Endothelial cell of umbilical vein (primary cell): ENCODE measurements at regions not wholly inside any gene's neighbourhood (a gene's known extent, or its start where the extent isn't known, plus 50 kb on each side); places are given as distances from the start of the nearest gene placed in this dataset.

Experiments
- EZH2 ChIP-seq: IDR thresholded peaks from 2 replicates; pipeline ENCODE4 v1.6.1; 2012; ENCODE audit warnings: borderline replicate concordance, low read depth, mild to moderate bottlenecking, moderate library complexity, low read length, inconsistent platforms; ENCODE audit not compliant: severe bottlenecking
- GATA2 ChIP-seq: IDR thresholded peaks from 2 replicates; pipeline ENCODE4 v1.7.0; 2011; ENCODE audit warnings: low read depth, mild to moderate bottlenecking, moderate library complexity, mixed read lengths, low read length; ENCODE audit not compliant: insufficient read length, insufficient read depth
- JUN ChIP-seq: IDR thresholded peaks from 2 replicates; pipeline ENCODE4 v1.6.1; 2011; ENCODE audit warnings: borderline replicate concordance, low read depth; ENCODE audit not compliant: insufficient read length, insufficient read depth
- MYC ChIP-seq: IDR thresholded peaks from one replicate; pipeline ENCODE4 v1.6.1; 2011; ENCODE audit warnings: mild to moderate bottlenecking, low read depth, low read length
- POLR2A ChIP-seq: IDR thresholded peaks from 2 replicates; pipeline ENCODE4 v1.6.1; 2012; ENCODE audit warnings: low read depth, mild to moderate bottlenecking, control low read depth, low read length
- POLR2AphosphoS5 ChIP-seq: IDR thresholded peaks from 2 replicates; pipeline ENCODE4 v1.6.1; 2012; ENCODE audit warnings: low read depth, mild to moderate bottlenecking, control low read depth, low read length, moderate library complexity; ENCODE audit not compliant: insufficient read depth
- TF ChIP-seq, protein P1 (sequence below): IDR thresholded peaks from 2 replicates; pipeline ENCODE4 v1.6.1; 2011; ENCODE audit not compliant: insufficient read depth, insufficient read length
- TF ChIP-seq, protein P2 (sequence below), 2 donors: IDR thresholded peaks; 1 replicate in 1 of 2; 2 replicates in 1 of 2; pipeline ENCODE4 v1.5.1; 2011; ENCODE audit warnings: low read length in 2 of 2, mild to moderate bottlenecking in 2 of 2, moderate library complexity in 2 of 2, control low read depth in 1 of 2, inconsistent platforms in 1 of 2, low read depth in 1 of 2; ENCODE audit not compliant: insufficient read depth in 1 of 2; ENCODE audit errors: extremely low read depth in 1 of 2

DNA sequence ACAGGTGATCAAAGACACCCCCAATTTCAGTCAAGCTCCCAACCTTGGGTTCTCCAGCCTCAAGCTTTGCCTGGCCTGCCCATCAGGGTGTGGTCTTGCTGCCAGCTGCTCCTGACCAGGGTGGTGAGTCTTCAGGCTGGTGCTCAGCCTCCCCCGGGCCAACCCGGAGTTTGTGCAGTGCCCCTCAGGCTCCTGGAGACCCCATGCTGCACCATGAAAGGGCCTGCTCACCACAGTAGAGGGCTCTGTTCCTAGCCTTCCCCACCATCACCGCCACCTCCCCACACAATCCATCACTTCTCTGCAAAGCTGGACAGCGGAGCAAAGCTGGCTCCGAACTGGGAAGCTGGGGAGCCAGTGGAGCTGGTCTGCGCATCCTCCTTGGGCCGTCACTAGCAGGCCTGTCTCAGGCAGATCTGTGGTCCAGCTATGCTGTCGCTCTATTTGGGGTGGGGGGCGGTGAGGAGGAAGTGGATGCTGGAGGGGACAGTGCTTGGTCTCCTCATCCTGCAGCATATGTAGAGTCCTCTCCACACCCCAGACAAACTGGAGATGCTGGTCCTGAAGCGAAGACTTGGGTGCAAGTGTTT is 88.5 kb upstream of the RPL38 start:
- TF ChIP-seq POLR2A: no peak
- TF ChIP-seq, protein P1, sequence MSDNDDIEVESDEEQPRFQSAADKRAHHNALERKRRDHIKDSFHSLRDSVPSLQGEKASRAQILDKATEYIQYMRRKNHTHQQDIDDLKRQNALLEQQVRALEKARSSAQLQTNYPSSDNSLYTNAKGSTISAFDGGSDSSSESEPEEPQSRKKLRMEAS: no peak
- TF ChIP-seq, protein P2, sequence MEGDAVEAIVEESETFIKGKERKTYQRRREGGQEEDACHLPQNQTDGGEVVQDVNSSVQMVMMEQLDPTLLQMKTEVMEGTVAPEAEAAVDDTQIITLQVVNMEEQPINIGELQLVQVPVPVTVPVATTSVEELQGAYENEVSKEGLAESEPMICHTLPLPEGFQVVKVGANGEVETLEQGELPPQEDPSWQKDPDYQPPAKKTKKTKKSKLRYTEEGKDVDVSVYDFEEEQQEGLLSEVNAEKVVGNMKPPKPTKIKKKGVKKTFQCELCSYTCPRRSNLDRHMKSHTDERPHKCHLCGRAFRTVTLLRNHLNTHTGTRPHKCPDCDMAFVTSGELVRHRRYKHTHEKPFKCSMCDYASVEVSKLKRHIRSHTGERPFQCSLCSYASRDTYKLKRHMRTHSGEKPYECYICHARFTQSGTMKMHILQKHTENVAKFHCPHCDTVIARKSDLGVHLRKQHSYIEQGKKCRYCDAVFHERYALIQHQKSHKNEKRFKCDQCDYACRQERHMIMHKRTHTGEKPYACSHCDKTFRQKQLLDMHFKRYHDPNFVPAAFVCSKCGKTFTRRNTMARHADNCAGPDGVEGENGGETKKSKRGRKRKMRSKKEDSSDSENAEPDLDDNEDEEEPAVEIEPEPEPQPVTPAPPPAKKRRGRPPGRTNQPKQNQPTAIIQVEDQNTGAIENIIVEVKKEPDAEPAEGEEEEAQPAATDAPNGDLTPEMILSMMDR (IDR thresholded peaks at IDR 0.05; ENCODE audit: extremely low read depth in 1 of 2, insufficient read depth in 1 of 2, low read depth in 1 of 2, low read length in 2 of 2): no peak
- TF ChIP-seq GATA2: no peak
- TF ChIP-seq POLR2AphosphoS5: no peak
- no peak for TF ChIP-seq JUN
- TF ChIP-seq EZH2: no peak
- TF ChIP-seq MYC: no peak
